Endothelial cell of umbilical vein (primary cell): ENCODE measurements at regions not wholly inside any gene's neighbourhood (a gene's known extent, or its start where the extent isn't known, plus 50 kb on each side); places are given as distances from the start of the nearest gene placed in this dataset.

Source experiments
- BruUV-seq: library from RNA; stranded (reverse); fragments of 400-500 nt; replicated peaks from 2 replicates; lab custom pipeline; 2021; lab: Mats Ljungman, UMichigan
- CTCF ChIA-PET: fragments of 300-600, 350-600 bp; sonication (Branson Sonifier 250); formaldehyde crosslinking; loops from one replicate; lab custom pipeline; 2021; ENCODE audit warnings: antibody characterized with exemption, inconsistent platforms; lab: Charles Lee
- POLR2A ChIA-PET: fragments of 300-600, 350-600 bp; sonication (Branson Sonifier 250); formaldehyde crosslinking; loops from one replicate; lab custom pipeline; 2021; ENCODE audit warnings: antibody characterized with exemption, inconsistent platforms; lab: Charles Lee
- DNase-seq: peaks from one replicate; pipeline ENCODE4 v3.0.0-alpha.2; 2011; ENCODE audit warnings: low read depth, low spot score
- FAIRE-seq: peaks from 2 replicates; lab custom pipeline; 2011; peaks lifted over from hg19 to GRCh38; lab: Jason Lieb, UNC
- H2AFZ ChIP-seq: 2 replicates; pipeline ENCODE4 v1.6.0; 2012; ENCODE audit warnings: low read depth, low read length, control low read depth, inconsistent platforms
- H3K27ac ChIP-seq: 2 replicates; pipeline ENCODE4 v1.5.1; 2011; ENCODE audit warnings: low read depth, mild to moderate bottlenecking, control low read depth, low read length, moderate library complexity; ENCODE audit not compliant: insufficient read depth
- H3K27me3 ChIP-seq, 2 experiments: 2 replicates each; pipeline versions ENCODE4 v1.6.0 to v1.6.1; 2011; ENCODE audit warnings: low read length in 2 of 2, mixed read lengths in 1 of 2; ENCODE audit not compliant: control insufficient read depth in 2 of 2, insufficient read depth in 2 of 2
- H3K36me3 ChIP-seq, 2 experiments: 2 replicates in 1 of 2; 3 replicates in 1 of 2; pipeline ENCODE4 v1.5.1; 2011; ENCODE audit warnings: low read length in 2 of 2, mild to moderate bottlenecking in 1 of 2, moderate library complexity in 1 of 2; ENCODE audit not compliant: control insufficient read depth in 2 of 2, insufficient read depth in 2 of 2; ENCODE audit errors: extremely low read depth in 1 of 2
- H3K4me1 ChIP-seq: 3 replicates; pipeline ENCODE4 v1.5.1; 2011; ENCODE audit warnings: mild to moderate bottlenecking, low read length; ENCODE audit not compliant: control insufficient read depth, insufficient read depth; ENCODE audit errors: extremely low read depth
- H3K4me2 ChIP-seq: 2 replicates; pipeline ENCODE4 v1.6.1; 2011; ENCODE audit warnings: low read length, control low read depth, mixed read lengths; ENCODE audit not compliant: insufficient read depth
- H3K4me3 ChIP-seq, 3 experiments: fragments of 200-600 bp in 1 of 3; sonication (generic), shearing (Covaris generic) in 1 of 3; replicated peaks in 1 of 3; 2 replicates each; pipeline ENCODE4 v1.5.1; 2011 to 2016; ENCODE audit warnings: control low read depth in 3 of 3, low read length in 3 of 3, mild to moderate bottlenecking in 2 of 3, inconsistent platforms in 1 of 3, low read depth in 1 of 3, moderate library complexity in 1 of 3; ENCODE audit not compliant: insufficient read depth in 1 of 3
- H3K79me2 ChIP-seq: 2 replicates; pipeline ENCODE4 v1.6.0; 2012; ENCODE audit warnings: low read length, inconsistent platforms; ENCODE audit not compliant: control insufficient read depth, insufficient read depth
- H3K9ac ChIP-seq: replicated peaks from 2 replicates; pipeline ENCODE3; 2011; ENCODE audit warnings: low read length, control low read depth; ENCODE audit not compliant: insufficient read depth; ENCODE audit errors: extremely low read depth
- H3K9me1 ChIP-seq: replicated peaks from 3 replicates; pipeline ENCODE4 v1.6.0; 2011; ENCODE audit warnings: mild to moderate bottlenecking, low read length; ENCODE audit not compliant: control insufficient read depth, insufficient read depth; ENCODE audit errors: extremely low read depth
- H3K9me3 ChIP-seq: replicated peaks from 2 replicates; pipeline ENCODE4 v1.5.1; 2012; ENCODE audit warnings: low read length, inconsistent platforms; ENCODE audit not compliant: control insufficient read depth, insufficient read depth
- H4K20me1 ChIP-seq: replicated peaks from 2 replicates; pipeline ENCODE3; 2011; ENCODE audit warnings: mild to moderate bottlenecking, low read length; ENCODE audit not compliant: control insufficient read depth, insufficient read depth; ENCODE audit errors: extremely low read depth
- EZH2 ChIP-seq: IDR thresholded peaks from 2 replicates; pipeline ENCODE4 v1.6.1; 2012; ENCODE audit warnings: borderline replicate concordance, low read depth, mild to moderate bottlenecking, moderate library complexity, low read length, inconsistent platforms; ENCODE audit not compliant: severe bottlenecking
- JUN ChIP-seq: IDR thresholded peaks from 2 replicates; pipeline ENCODE4 v1.6.1; 2011; ENCODE audit warnings: borderline replicate concordance, low read depth; ENCODE audit not compliant: insufficient read length, insufficient read depth
- MYC ChIP-seq: IDR thresholded peaks from one replicate; pipeline ENCODE4 v1.6.1; 2011; ENCODE audit warnings: mild to moderate bottlenecking, low read depth, low read length
- POLR2A ChIP-seq: IDR thresholded peaks from 2 replicates; pipeline ENCODE4 v1.6.1; 2012; ENCODE audit warnings: low read depth, mild to moderate bottlenecking, control low read depth, low read length
- dilution Hi-C: fragments of 300-500 bp; cut with MboI; formaldehyde crosslinking; loops from one replicate; pipeline ENCODE4 v1.15.0; 2019; ENCODE audit warnings: low sequenced_read_pairs; ENCODE audit not compliant: extremely low pct_ligation_motif_present
- intact Hi-C: fragments of 100-400 bp; cut with micrococcal nuclease; formaldehyde crosslinking; loops from one replicate; pipeline ENCODE4 v1.10.0; 2022
- TF ChIP-seq, protein P1 (sequence below): IDR thresholded peaks from 2 replicates; pipeline ENCODE4 v1.6.1; 2011; ENCODE audit not compliant: insufficient read depth, insufficient read length

DNA sequence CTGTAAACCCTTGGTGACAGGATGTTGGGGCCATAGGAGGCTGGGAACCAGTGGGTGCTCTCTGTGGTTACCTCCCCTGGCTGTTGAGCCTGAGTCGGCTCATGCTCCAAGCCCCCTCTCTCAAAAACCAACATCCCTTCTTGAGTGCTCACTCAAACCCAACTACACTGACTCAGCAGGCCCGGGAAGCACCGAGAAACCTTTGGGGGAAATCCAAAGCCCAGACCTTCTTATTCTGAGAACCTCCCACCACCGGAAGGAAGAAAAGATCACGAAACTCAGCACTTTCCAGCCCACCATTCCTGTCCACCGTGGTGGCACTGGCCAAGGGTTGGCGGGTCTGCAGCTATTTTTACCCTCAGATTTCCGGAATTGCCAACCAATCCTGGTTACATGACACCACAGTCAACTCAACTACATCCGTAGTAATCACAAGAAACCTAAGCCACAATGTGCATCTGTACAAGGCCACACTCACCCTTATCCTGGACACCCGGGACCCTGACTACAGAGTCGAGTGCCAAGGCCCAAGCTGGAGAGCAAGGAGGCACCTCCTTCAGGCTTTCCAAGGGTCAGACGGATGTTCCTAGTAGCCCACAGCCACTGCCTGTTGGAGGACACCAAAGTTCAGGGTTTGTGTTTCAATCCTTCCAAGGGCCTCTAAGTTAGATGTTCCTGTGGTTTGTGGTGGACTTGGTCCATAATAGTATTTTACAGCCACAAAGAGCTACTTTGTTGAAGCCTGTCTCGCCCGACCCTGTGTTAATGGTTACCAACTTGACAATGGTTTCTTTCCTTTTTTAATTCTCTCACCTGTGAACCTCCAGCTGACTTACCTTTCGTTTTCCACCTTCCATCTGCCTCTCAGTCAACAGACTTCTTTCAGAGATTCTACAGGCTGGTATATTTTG is 317.0 kb downstream of the CDC5L start:
- no peaks in the 10 kb centered on the region for H3K4me1 ChIP-seq
- no peak overlapping the region for H3K4me3 ChIP-seq
- no peaks in the 10 kb centered on the region for H4K20me1 ChIP-seq
- no peak overlapping the region for H3K4me2 ChIP-seq
- TF ChIP-seq POLR2A: no peak
- TF ChIP-seq JUN: no peak
- TF ChIP-seq EZH2: no peak
- TF ChIP-seq, protein P1, sequence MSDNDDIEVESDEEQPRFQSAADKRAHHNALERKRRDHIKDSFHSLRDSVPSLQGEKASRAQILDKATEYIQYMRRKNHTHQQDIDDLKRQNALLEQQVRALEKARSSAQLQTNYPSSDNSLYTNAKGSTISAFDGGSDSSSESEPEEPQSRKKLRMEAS: no peak
- no peak for TF ChIP-seq MYC
- intact Hi-C loops: no loop called here
- POLR2A ChIA-PET: no interaction called here
- H3K9me1 ChIP-seq: no peaks in the 10 kb centered on the region
- no peak overlapping the region for H3K27ac ChIP-seq
- H3K27me3 ChIP-seq: no peaks in the 10 kb centered on the region
- dilution Hi-C loops: no loop called here
- no peaks in the 10 kb centered on the region for H3K79me2 ChIP-seq
- H2AFZ ChIP-seq: no peak overlapping the region
- CTCF ChIA-PET: no interaction called here
- H3K9ac ChIP-seq: no peak overlapping the region
- H3K36me3 ChIP-seq: no peaks in the 10 kb centered on the region
- DNase-seq: no peak
- no peak for FAIRE-seq
- BruUV-seq: no TSS peak
- no peaks in the 10 kb centered on the region for H3K9me3 ChIP-seq

DNA sequence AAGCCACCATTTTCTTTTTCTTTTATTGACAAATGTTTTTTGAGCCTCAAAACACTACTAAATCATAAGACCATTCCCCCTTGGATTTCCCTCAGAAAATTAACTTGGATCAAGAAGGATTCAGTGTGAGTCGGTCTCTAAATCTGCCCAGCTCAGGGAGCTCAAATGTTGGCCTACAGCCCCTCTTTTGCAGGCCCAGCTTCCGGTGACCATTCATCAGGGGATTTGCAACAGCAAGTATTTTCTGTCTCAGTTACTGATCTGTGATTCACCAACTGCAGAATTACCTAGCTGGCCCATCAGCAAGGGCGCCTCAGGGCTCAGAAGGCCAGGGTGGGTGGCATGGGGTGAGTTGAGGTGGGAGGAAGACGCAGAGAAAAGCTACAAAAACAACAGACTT is 318.1 kb downstream of the CDC5L start:
- Histone ChIP-seq H3K27ac (no peak overlapping the region), H3K79me2 (no peaks in the 10 kb centered on the region), H3K27me3 (no peaks in the 10 kb centered on the region), H3K36me3 (no peaks in the 10 kb centered on the region), H3K4me2 (no peak overlapping the region), H3K9me1 (no peaks in the 10 kb centered on the region), H2AFZ (no peak overlapping the region), H3K9me3 (no peaks in the 10 kb centered on the region), H4K20me1 (no peaks in the 10 kb centered on the region), H3K9ac (no peak overlapping the region), H3K4me1 (no peaks in the 10 kb centered on the region), H3K4me3 (no peak overlapping the region)
- CTCF ChIA-PET: no interaction called here
- TF ChIP-seq MYC: no peak
- intact Hi-C loops (no loop called here), dilution Hi-C loops (no loop called here)
- FAIRE-seq (no peak), DNase-seq (no peak)
- POLR2A ChIA-PET: no interaction called here
- BruUV-seq: no TSS peak
